ENCODE measurements at regions not wholly inside any gene's neighbourhood (a gene's known extent, or its start where the extent isn't known, plus 50 kb on each side); places are given as distances from the start of the nearest gene placed in this dataset.
A peak's percentile ranks its signal among the peaks of the same experiment; 100 is the strongest.

- no peak overlapping the region for H4K5ac ChIP-seq (ENCODE audit: insufficient read length, low read depth, low read length)
- no CpG with 5 or more reads among the region's 2 CpGs for WGBS (ENCODE audit: extremely low coverage, insufficient read length, low lambda C conversion rate)
- no peak overlapping the region for H2BK120ac ChIP-seq (ENCODE audit: low read depth, low read length, poor library complexity, severe bottlenecking)
- TF ChIP-seq, protein P1, sequence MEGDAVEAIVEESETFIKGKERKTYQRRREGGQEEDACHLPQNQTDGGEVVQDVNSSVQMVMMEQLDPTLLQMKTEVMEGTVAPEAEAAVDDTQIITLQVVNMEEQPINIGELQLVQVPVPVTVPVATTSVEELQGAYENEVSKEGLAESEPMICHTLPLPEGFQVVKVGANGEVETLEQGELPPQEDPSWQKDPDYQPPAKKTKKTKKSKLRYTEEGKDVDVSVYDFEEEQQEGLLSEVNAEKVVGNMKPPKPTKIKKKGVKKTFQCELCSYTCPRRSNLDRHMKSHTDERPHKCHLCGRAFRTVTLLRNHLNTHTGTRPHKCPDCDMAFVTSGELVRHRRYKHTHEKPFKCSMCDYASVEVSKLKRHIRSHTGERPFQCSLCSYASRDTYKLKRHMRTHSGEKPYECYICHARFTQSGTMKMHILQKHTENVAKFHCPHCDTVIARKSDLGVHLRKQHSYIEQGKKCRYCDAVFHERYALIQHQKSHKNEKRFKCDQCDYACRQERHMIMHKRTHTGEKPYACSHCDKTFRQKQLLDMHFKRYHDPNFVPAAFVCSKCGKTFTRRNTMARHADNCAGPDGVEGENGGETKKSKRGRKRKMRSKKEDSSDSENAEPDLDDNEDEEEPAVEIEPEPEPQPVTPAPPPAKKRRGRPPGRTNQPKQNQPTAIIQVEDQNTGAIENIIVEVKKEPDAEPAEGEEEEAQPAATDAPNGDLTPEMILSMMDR (conservative IDR thresholded peaks at IDR 0.05) = peak; percentile 49; the same call in 2 of the 3 replicates
- no peak overlapping the region for H3K56ac ChIP-seq (ENCODE audit: insufficient read length, low read depth, low read length)
- no peak for DNase-seq
- no peaks in the 10 kb centered on the region for H3K79me2 ChIP-seq (ENCODE audit: insufficient read depth, low read length)
- H4K20me1 ChIP-seq (ENCODE audit: control insufficient read depth, insufficient read depth, insufficient read length) = no peaks in the 10 kb centered on the region
- H3K4me2 ChIP-seq (ENCODE audit: insufficient read depth, insufficient read length, low read length) = no peak overlapping the region
- H2BK5ac ChIP-seq (ENCODE audit: insufficient read length, low read length) = no peak overlapping the region
- H3K18ac ChIP-seq (ENCODE audit: insufficient read length, low read depth, low read length) = no peak overlapping the region
- no peaks in the 10 kb centered on the region for H3K79me1 ChIP-seq (ENCODE audit: insufficient read depth, low read depth, low read length, poor library complexity, severe bottlenecking)
- Mint-ChIP-seq H3K27ac (no peak overlapping the region), H3K9me3 (no peaks in the 10 kb centered on the region), H3K27me3 (ENCODE audit: low read depth) (no peaks in the 10 kb centered on the region), H3K4me1 (no peaks in the 10 kb centered on the region), H3K4me3 (no peak overlapping the region), H3K36me3 (ENCODE audit: insufficient read depth in 1 of 3, low read depth in 3 of 3) (no peaks in the 10 kb centered on the region)
- no peak overlapping the region for H4K91ac ChIP-seq (ENCODE audit: insufficient read length, low read depth, low read length)
- no peak overlapping the region for H3K27ac ChIP-seq (ENCODE audit: insufficient read length, low read depth, low read length)
- no peak overlapping the region for H4K8ac ChIP-seq (replicated peaks; ENCODE audit: insufficient read length, low read depth, low read length)
- H3K9ac ChIP-seq (ENCODE audit: extremely low read depth, insufficient read length, low read length) = no peak overlapping the region
- H2AFZ ChIP-seq (ENCODE audit: low read length) = no peak overlapping the region
- H2BK12ac ChIP-seq (ENCODE audit: insufficient read length, low read depth, low read length) = no peak overlapping the region
- H3K4me1 ChIP-seq (ENCODE audit: insufficient read depth, low read length) = no peaks in the 10 kb centered on the region
- H3K23ac ChIP-seq (ENCODE audit: insufficient read length, low read depth, low read length) = no peak overlapping the region
- no peak overlapping the region for H3K4ac ChIP-seq (ENCODE audit: low read depth, low read length)
- H3K14ac ChIP-seq (ENCODE audit: insufficient read depth, low read length) = no peak overlapping the region
- no peaks in the 10 kb centered on the region for H3K9me3 ChIP-seq (ENCODE audit: control insufficient read depth, low read depth, low read length)
- H3K27me3 ChIP-seq (ENCODE audit: insufficient read depth, low read length) = no peaks in the 10 kb centered on the region
- H3K23me2 ChIP-seq (ENCODE audit: insufficient read length, low read depth, low read length, poor library complexity, severe bottlenecking) = no peaks in the 10 kb centered on the region
- H3T11ph ChIP-seq (ENCODE audit: low read length) = no peak overlapping the region
- no peak overlapping the region for H2BK20ac ChIP-seq (ENCODE audit: low read depth, low read length, poor library complexity, severe bottlenecking)
- no peak overlapping the region for H2BK15ac ChIP-seq (ENCODE audit: low read depth, low read length)
- H2AK5ac ChIP-seq (ENCODE audit: insufficient read length, low read length) = no peak overlapping the region
Observed at GRCh38 chr1:105608713-105609112, 1447.8 kb upstream of the PRMT6 start.

Data from H9 (cell line).